Fibroblast of villous mesenchyme (primary cell): ENCODE measurements at regions not wholly inside any gene's neighbourhood (a gene's known extent, or its start where the extent isn't known, plus 50 kb on each side); places are given as distances from the start of the nearest gene placed in this dataset.
"Not testable (repeated sequence)": the region's sequence is repeated elsewhere in the genome, so short reads cannot be mapped to it uniquely, and the experiment has no call there.

Source experiments
- DNase-seq: peaks from one replicate; pipeline ENCODE4 v3.0.0-alpha.2; 2010; ENCODE audit warnings: low read depth
- H3K4me3 ChIP-seq: 2 replicates; pipeline ENCODE4 v1.5.1; 2011; ENCODE audit warnings: low read depth, mild to moderate bottlenecking, low read length
- CTCF ChIP-seq: IDR thresholded peaks from 2 replicates; pipeline ENCODE4 v1.5.1; 2012; ENCODE audit warnings: low read depth, mild to moderate bottlenecking, low read length; ENCODE audit not compliant: insufficient read depth

DNA sequence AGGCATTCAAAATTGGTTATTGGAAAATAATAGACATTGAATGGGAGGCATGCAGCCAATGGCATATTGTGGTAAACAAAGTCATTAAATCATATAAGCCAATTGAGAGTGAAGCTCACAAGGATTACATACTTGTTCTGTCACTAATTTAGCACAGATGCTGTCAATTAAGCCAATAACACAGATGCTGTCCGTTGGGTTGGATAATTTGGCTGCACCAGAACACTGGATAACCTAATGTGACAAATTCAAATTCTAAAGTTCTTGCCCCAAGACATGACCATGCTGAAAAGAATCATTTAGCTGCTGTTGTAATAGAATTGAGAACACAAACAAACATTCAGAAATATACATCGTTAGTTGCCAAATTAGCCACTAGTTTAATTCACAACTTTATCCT, 1796.4 kb downstream of the EFNA5 start:
- no peak for TF ChIP-seq CTCF
- H3K4me3 ChIP-seq, result no peak overlapping the region
- no peak for DNase-seq

DNA sequence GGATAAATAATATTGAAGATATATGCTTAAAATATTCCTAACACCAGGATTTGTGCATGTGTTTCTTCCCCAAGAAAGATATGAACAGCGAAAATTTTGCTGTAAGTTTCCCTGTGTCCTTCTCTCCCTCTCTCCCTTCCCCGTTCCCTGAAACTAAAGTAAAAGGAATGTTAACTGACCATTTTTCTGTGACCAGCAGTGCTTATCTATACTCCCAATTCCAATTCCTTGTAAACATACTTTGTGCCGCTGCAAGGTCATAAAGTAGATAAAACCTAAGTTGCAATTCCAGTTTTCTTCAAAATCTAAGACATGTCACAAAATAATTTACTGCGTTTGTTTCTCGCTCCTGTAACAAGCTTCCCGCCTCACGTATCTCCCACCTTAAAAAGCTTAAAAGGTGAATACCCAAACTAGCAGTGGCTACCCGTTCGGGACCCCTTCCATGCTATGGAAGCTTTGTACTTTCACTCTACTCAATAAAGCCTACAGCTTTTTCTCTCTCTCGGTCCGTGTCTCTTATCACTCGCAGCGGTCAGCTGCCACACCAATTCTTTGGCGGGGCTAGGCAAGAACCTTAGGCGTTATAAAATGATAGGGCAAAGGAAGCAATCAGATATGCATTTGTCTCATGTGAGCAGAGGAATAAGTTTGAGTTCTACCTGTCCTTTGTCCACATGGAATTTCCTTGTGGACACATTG, 1798.0 kb downstream of the EFNA5 start:
- peak overlapping the region; percentile 43 for H3K4me3 ChIP-seq
- DNase-seq, result peak; percentile 59

GRCh38 chr5:105868038-105868780, 1802.5 kb downstream of the EFNA5 start:
- peak; percentile 12 for TF ChIP-seq CTCF
- H3K4me3 ChIP-seq, result no peak overlapping the region
- peak; percentile 55 for DNase-seq

More for the DNA sequence above, 1798.0 kb downstream of the EFNA5 start:
- no peak for TF ChIP-seq CTCF

DNA sequence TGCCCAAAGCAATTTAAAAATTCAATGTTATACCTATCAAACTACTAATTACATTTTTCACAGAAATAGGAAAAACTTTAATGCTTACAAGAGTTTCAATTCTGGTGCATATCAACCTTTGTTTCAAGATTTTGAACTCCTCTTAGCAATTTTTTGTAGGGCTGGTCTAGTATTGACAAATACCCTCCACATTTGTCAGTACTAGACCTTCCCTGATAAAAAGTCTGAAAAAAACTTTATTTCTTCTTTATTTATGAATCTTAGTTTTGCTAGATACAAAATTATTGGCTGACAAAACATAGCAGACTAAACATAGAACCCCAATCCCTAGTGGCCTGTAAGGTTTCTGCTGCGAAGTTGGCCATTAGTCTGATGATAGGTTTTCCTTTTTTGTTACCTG, 1804.9 kb downstream of the EFNA5 start:
- no peak for DNase-seq
- H3K4me3 ChIP-seq, result no peak overlapping the region
- no peak for TF ChIP-seq CTCF

GRCh38 chr5:105859350-105859749, 1811.4 kb downstream of the EFNA5 start:
- not testable (repeated sequence) for H3K4me3 ChIP-seq, DNase-seq

DNA sequence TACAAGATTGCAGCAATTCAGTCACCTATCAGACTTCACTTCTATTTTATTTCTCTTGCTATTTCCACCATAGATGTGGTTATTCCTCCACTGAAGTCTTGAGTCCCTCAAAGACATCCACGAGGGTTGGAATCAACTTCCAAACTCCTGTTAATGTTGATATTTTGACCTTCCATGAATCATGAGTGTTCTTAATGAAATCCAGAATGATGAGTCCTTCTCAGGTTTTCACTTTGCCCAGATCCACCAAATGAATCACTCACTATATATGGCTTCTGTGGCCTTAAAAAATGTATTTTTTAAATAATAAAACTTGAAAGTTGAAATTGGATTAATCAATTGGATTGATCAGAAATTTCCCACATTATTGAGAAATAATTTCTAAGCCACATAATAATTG, 1821.0 kb downstream of the EFNA5 start:
- no peak for DNase-seq
- TF ChIP-seq CTCF, result no peak
- H3K4me3 ChIP-seq, result no peak overlapping the region

DNA sequence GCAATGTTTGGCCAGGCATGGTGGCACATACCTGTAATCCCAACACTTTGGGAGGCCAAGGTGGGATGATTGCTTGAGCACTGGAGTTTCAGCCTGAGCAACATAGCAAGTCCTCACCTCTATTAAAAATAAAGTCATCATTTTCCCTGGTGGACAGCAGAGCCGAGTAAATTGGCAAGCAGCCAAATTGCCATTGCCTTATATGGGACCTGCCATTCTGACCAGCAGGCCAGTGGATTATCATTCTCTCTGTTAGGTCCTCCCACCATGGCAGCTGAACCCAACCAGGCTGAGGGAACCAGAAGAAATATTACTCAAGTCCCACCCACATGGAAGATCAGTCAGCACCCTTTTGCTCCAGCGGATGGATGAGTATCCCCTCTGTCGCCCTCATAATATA, 1829.9 kb downstream of the EFNA5 start:
- TF ChIP-seq CTCF, result no peak
- H3K4me3 ChIP-seq, result no peak overlapping the region
- DNase-seq, result no peak
